Neural cell (in vitro differentiated cells): ENCODE measurements at regions not wholly inside any gene's neighbourhood (a gene's known extent, or its start where the extent isn't known, plus 50 kb on each side); places are given as distances from the start of the nearest gene placed in this dataset.

Source experiments
- H2AFZ ChIP-seq: fragments of 200-600, 300-800 bp; sonication (generic), shearing (Covaris generic); 2 replicates; pipeline ENCODE4 v1.6.0; 2014; ENCODE audit warnings: low read depth, mild to moderate bottlenecking, antibody characterized with exemption, low read length, moderate library complexity
- H3F3A ChIP-seq: fragments of 200-600 bp; shearing (Covaris generic); 2 replicates; pipeline ENCODE4 v1.6.1; 2016; ENCODE audit warnings: mild to moderate bottlenecking, moderate library complexity, mixed read lengths, antibody characterized with exemption, low read length; ENCODE audit not compliant: insufficient read depth, poor library complexity, severe bottlenecking
- H3K27ac ChIP-seq: fragments of 200-600, 300-800 bp; sonication (generic), shearing (Covaris generic); 2 replicates; pipeline ENCODE4 v1.5.1; 2014; ENCODE audit warnings: mild to moderate bottlenecking, low read length, moderate library complexity
- H3K27me3 ChIP-seq: fragments of 300-800, 200-600 bp; sonication (generic), shearing (Covaris generic); 2 replicates; pipeline ENCODE4 v1.6.0; 2014; ENCODE audit warnings: mild to moderate bottlenecking, low read depth, low read length, moderate library complexity; ENCODE audit not compliant: insufficient read depth
- H3K36me3 ChIP-seq: fragments of 300-800, 200-600 bp; sonication (generic), shearing (Covaris generic); 2 replicates; pipeline ENCODE4 v1.5.1; 2014; ENCODE audit warnings: mild to moderate bottlenecking, antibody characterized with exemption, low read length, moderate library complexity; ENCODE audit not compliant: insufficient read depth
- H3K4me2 ChIP-seq: fragments of 300-800, 200-600 bp; sonication (generic), shearing (Covaris generic); 2 replicates; pipeline ENCODE4 v1.6.0; 2014; ENCODE audit warnings: mild to moderate bottlenecking, low read length
- H3K4me3 ChIP-seq: fragments of 300-800, 200-600 bp; sonication (generic), shearing (Covaris generic); 2 replicates; pipeline ENCODE4 v1.5.1; 2014; ENCODE audit warnings: mild to moderate bottlenecking, low read length, moderate library complexity
- H3K79me2 ChIP-seq: fragments of 200-600 bp; shearing (Covaris generic); replicated peaks from 2 replicates; pipeline ENCODE4 v1.6.0; 2014; ENCODE audit warnings: mild to moderate bottlenecking, low read length, moderate library complexity; ENCODE audit not compliant: insufficient read depth
- H3K9ac ChIP-seq: fragments of 300-800, 200-600 bp; sonication (generic), shearing (Covaris generic); 2 replicates; pipeline ENCODE4 v1.6.1; 2016; ENCODE audit warnings: mild to moderate bottlenecking, low read length, mixed read lengths
- H3K9me2 ChIP-seq: fragments of 200-600 bp; shearing (Covaris generic); 2 replicates; pipeline ENCODE4 v1.6.1; 2016; ENCODE audit warnings: mild to moderate bottlenecking, low read length, mixed read lengths; ENCODE audit not compliant: insufficient read depth
- H3K9me3 ChIP-seq: fragments of 200-600, 300-800 bp; sonication (generic), shearing (Covaris generic); 2 replicates; pipeline ENCODE4 v1.6.1; 2016; ENCODE audit warnings: mild to moderate bottlenecking, mixed run types, low read length, moderate library complexity, mixed read lengths
- H4K20me1 ChIP-seq: fragments of 200-600 bp; shearing (Covaris generic); 2 replicates; pipeline ENCODE4 v1.6.1; 2016; ENCODE audit warnings: mild to moderate bottlenecking, mixed run types; ENCODE audit not compliant: insufficient read depth
- EP300 ChIP-seq: fragments of 450-650 bp; conservative IDR thresholded peaks from 2 replicates; pipeline ENCODE4 v1.6.1; 2014; ENCODE audit warnings: antibody characterized with exemption, mild to moderate bottlenecking, moderate library complexity; ENCODE audit not compliant: poor library complexity, severe bottlenecking
- EZH2 ChIP-seq: fragments of 200-600, 300-800 bp; shearing (Covaris generic), sonication (generic); IDR thresholded peaks from 2 replicates; pipeline ENCODE4 v1.6.1; 2014; ENCODE audit warnings: antibody characterized with exemption, low read length, borderline replicate concordance, mild to moderate bottlenecking; ENCODE audit not compliant: insufficient read depth, poor library complexity, severe bottlenecking
- MXI1 ChIP-seq: fragments of 450-650 bp; conservative IDR thresholded peaks from 2 replicates; pipeline ENCODE4 v1.6.1; 2014; ENCODE audit warnings: antibody characterized with exemption, mild to moderate bottlenecking; ENCODE audit not compliant: poor library complexity, severe bottlenecking
- POLR2AphosphoS5 ChIP-seq: IDR thresholded peaks from 2 replicates; pipeline ENCODE4 v1.6.1; 2012
- RAD21 ChIP-seq: fragments of 450-650 bp; conservative IDR thresholded peaks from 2 replicates; pipeline ENCODE4 v1.6.1; 2014; ENCODE audit warnings: antibody characterized with exemption, mild to moderate bottlenecking, moderate library complexity
- SMC3 ChIP-seq: fragments of 450-650 bp; conservative IDR thresholded peaks from 2 replicates; pipeline ENCODE4 v1.6.1; 2014; ENCODE audit warnings: antibody characterized with exemption, mild to moderate bottlenecking, moderate library complexity; ENCODE audit not compliant: poor library complexity
- TAF1 ChIP-seq: IDR thresholded peaks from 2 replicates; pipeline ENCODE4 v1.6.1; 2012; ENCODE audit warnings: low read depth
- TF ChIP-seq, protein P1 (sequence below): fragments of 450-650 bp; IDR thresholded peaks from 2 replicates; pipeline ENCODE4 v1.5.1; 2014; ENCODE audit warnings: antibody characterized with exemption, mild to moderate bottlenecking, moderate library complexity; ENCODE audit not compliant: poor library complexity, severe bottlenecking
- TF ChIP-seq, protein P2 (sequence below): IDR thresholded peaks from 2 replicates; pipeline ENCODE4 v1.6.1; 2012; ENCODE audit warnings: borderline replicate concordance

DNA sequence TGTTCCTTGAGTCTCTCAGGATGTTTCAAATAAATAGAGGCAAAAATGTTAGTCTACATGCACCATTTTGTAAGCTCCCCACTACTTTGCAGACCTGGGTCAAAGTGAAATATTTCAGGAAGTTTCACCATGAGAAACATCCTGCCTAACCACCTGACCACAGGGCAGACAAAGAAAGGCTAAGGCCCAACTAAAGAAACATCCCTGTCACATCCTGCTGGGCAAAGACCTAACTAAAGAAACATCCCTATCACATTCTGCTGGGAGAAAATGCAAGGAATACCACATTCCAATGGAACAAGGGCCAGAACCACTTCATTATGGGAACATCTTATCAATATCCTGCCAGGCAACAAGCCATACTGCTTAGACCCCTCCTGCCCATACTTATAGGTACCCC, 1303.4 kb downstream of the TECRL start:
- H3K9me2 ChIP-seq, result no peaks in the 10 kb centered on the region
- TF ChIP-seq RAD21 (no peak), MXI1 (no peak), POLR2AphosphoS5 (no peak), EZH2 (no peak), TAF1 (no peak), EP300 (no peak), SMC3 (no peak)
- TF ChIP-seq, protein P1, sequence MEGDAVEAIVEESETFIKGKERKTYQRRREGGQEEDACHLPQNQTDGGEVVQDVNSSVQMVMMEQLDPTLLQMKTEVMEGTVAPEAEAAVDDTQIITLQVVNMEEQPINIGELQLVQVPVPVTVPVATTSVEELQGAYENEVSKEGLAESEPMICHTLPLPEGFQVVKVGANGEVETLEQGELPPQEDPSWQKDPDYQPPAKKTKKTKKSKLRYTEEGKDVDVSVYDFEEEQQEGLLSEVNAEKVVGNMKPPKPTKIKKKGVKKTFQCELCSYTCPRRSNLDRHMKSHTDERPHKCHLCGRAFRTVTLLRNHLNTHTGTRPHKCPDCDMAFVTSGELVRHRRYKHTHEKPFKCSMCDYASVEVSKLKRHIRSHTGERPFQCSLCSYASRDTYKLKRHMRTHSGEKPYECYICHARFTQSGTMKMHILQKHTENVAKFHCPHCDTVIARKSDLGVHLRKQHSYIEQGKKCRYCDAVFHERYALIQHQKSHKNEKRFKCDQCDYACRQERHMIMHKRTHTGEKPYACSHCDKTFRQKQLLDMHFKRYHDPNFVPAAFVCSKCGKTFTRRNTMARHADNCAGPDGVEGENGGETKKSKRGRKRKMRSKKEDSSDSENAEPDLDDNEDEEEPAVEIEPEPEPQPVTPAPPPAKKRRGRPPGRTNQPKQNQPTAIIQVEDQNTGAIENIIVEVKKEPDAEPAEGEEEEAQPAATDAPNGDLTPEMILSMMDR, result no peak
- TF ChIP-seq, protein P2, sequence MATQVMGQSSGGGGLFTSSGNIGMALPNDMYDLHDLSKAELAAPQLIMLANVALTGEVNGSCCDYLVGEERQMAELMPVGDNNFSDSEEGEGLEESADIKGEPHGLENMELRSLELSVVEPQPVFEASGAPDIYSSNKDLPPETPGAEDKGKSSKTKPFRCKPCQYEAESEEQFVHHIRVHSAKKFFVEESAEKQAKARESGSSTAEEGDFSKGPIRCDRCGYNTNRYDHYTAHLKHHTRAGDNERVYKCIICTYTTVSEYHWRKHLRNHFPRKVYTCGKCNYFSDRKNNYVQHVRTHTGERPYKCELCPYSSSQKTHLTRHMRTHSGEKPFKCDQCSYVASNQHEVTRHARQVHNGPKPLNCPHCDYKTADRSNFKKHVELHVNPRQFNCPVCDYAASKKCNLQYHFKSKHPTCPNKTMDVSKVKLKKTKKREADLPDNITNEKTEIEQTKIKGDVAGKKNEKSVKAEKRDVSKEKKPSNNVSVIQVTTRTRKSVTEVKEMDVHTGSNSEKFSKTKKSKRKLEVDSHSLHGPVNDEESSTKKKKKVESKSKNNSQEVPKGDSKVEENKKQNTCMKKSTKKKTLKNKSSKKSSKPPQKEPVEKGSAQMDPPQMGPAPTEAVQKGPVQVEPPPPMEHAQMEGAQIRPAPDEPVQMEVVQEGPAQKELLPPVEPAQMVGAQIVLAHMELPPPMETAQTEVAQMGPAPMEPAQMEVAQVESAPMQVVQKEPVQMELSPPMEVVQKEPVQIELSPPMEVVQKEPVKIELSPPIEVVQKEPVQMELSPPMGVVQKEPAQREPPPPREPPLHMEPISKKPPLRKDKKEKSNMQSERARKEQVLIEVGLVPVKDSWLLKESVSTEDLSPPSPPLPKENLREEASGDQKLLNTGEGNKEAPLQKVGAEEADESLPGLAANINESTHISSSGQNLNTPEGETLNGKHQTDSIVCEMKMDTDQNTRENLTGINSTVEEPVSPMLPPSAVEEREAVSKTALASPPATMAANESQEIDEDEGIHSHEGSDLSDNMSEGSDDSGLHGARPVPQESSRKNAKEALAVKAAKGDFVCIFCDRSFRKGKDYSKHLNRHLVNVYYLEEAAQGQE, result no peak

DNA sequence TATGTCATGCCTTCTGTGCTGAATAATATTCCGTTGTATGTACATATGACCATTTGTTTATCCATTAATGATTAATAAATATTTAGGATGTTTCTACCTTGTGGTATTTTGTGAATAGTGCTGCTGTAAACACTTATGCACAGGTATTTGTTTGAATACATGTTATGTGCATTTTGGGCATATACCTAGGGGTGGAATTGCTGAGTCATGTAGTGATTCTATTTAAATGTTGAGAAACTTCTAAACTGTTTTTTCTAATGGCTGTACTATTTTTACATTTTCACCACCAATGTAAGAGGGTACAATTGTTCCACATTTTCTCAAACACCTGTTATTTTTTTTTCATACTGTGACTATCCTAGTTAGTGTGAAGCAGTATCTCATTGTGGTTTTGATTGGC, 1318.6 kb downstream of the TECRL start:
- no peaks in the 10 kb centered on the region for H4K20me1 ChIP-seq
- H2AFZ ChIP-seq, result no peak overlapping the region
- no peak overlapping the region for H3K27ac ChIP-seq
- H3K9me2 ChIP-seq, result no peaks in the 10 kb centered on the region
- H3K36me3 ChIP-seq, result no peaks in the 10 kb centered on the region
- no peaks in the 10 kb centered on the region for H3K27me3 ChIP-seq
- no peak overlapping the region for H3K4me3 ChIP-seq
- no peaks in the 10 kb centered on the region for H3K9me3 ChIP-seq
- H3F3A ChIP-seq, result no peaks in the 10 kb centered on the region
- no peak overlapping the region for H3K4me2 ChIP-seq
- H3K9ac ChIP-seq, result no peak overlapping the region
- no peak for TF ChIP-seq SMC3
- TF ChIP-seq, protein P1, result no peak
- no peak for TF ChIP-seq EP300
- TF ChIP-seq, protein P2, result no peak
- no peak for TF ChIP-seq RAD21
- no peak for TF ChIP-seq TAF1
- TF ChIP-seq POLR2AphosphoS5, result no peak
- TF ChIP-seq MXI1, result no peak
- TF ChIP-seq EZH2, result no peak
- H3K79me2 ChIP-seq, result no peaks in the 10 kb centered on the region

More for the DNA sequence above, 1303.4 kb downstream of the TECRL start:
- no peaks in the 10 kb centered on the region for H3K36me3 ChIP-seq
- no peaks in the 10 kb centered on the region for H3K79me2 ChIP-seq
- H3K9me3 ChIP-seq, result no peaks in the 10 kb centered on the region
- H2AFZ ChIP-seq, result no peak overlapping the region
- H3F3A ChIP-seq, result no peaks in the 10 kb centered on the region
- no peak overlapping the region for H3K4me3 ChIP-seq
- H3K27me3 ChIP-seq, result no peaks in the 10 kb centered on the region
- H3K4me2 ChIP-seq, result no peak overlapping the region
- no peak overlapping the region for H3K27ac ChIP-seq
- H4K20me1 ChIP-seq, result no peaks in the 10 kb centered on the region
- no peak overlapping the region for H3K9ac ChIP-seq
